ENCODE measurements at regions not wholly inside any gene's neighbourhood (a gene's known extent, or its start where the extent isn't known, plus 50 kb on each side); places are given as distances from the start of the nearest gene placed in this dataset.

DNA sequence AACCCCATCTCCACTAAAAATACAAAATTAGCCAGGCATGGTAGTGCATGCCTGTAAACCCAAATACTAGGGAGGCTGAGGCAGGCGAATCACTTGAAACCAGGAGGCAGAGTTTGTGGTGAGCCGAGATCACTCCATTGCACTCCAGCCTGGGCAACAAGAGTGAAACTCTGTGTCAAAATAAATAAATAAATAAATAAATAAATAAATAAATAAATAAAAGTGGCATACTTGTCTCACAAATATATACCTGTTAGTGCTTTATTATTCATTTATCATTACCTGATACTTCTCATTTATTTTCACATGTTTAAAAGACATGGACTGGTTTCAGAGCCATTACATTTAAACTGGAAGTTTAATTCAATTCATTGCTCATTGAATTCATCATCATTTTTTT, 491.4 kb upstream of the CDH7 start:
- Mint-ChIP-seq H3K4me1 (ENCODE audit: low read depth) (no peaks in the 10 kb centered on the region), H3K4me3 (no peak overlapping the region), H3K27ac (no peak overlapping the region), H3K36me3 (ENCODE audit: low read depth) (no peaks in the 10 kb centered on the region), H3K27me3 (ENCODE audit: insufficient read depth) (no peaks in the 10 kb centered on the region), H3K9me3 (peaks cover 27% of the 10 kb centered on the region)
- TF ChIP-seq, protein P1, sequence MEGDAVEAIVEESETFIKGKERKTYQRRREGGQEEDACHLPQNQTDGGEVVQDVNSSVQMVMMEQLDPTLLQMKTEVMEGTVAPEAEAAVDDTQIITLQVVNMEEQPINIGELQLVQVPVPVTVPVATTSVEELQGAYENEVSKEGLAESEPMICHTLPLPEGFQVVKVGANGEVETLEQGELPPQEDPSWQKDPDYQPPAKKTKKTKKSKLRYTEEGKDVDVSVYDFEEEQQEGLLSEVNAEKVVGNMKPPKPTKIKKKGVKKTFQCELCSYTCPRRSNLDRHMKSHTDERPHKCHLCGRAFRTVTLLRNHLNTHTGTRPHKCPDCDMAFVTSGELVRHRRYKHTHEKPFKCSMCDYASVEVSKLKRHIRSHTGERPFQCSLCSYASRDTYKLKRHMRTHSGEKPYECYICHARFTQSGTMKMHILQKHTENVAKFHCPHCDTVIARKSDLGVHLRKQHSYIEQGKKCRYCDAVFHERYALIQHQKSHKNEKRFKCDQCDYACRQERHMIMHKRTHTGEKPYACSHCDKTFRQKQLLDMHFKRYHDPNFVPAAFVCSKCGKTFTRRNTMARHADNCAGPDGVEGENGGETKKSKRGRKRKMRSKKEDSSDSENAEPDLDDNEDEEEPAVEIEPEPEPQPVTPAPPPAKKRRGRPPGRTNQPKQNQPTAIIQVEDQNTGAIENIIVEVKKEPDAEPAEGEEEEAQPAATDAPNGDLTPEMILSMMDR (IDR thresholded peaks at IDR 0.05): no peak
- DNase-seq: no peak

DNA sequence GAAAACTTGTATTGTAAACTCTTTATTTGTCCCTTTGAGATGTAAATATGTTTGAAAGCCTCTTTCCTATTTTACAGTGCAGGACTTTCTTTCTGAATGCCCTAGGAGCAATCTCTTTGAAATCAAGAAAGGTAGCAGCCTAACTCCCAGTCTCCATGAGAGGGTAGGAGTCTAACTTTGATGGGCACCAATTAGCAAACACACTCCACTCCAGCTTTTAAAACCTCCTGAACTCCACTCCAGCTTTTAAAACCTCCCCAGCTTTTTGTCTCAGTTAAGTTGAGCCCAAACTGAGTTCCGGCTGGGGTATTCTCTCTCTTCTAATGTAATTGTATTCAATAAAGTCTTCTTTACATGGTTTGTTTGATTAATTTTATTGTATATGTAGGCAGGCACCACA, 493.7 kb upstream of the CDH7 start:
- TF ChIP-seq, protein P1 (IDR thresholded peaks at IDR 0.05): no peak
- peaks cover 24% of the 10 kb centered on the region for H3K9me3 Mint-ChIP-seq
- DNase-seq: no peak
- H3K36me3 Mint-ChIP-seq (ENCODE audit: low read depth): no peaks in the 10 kb centered on the region
- H3K4me1 Mint-ChIP-seq (ENCODE audit: low read depth): no peaks in the 10 kb centered on the region
- no peak overlapping the region for H3K4me3 Mint-ChIP-seq
- no peaks in the 10 kb centered on the region for H3K27me3 Mint-ChIP-seq (ENCODE audit: insufficient read depth)
- no peak overlapping the region for H3K27ac Mint-ChIP-seq

DNA sequence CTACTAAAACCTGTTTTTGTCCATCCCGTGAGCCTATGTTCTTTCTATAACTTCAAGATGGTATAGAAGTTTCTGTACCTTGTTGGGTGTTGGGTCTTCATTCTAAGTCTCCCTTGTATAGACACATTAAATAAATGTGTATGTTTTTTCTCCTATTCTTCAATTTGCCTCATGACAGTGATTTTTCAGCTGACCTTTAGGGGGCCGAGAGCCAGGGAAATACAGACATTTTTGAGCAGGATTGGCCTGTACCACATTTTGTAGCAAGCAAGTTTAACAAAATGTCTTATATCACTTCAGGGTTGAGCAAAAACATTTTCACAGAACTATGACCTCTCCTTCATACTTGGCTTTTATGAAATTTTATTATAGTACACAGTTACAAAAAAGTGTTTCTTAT, 495.4 kb upstream of the CDH7 start:
- TF ChIP-seq, protein P1 (IDR thresholded peaks at IDR 0.05): no peak
- no peaks in the 10 kb centered on the region for H3K4me1 Mint-ChIP-seq (ENCODE audit: low read depth)
- peaks cover 27% of the 10 kb centered on the region for H3K9me3 Mint-ChIP-seq
- no peaks in the 10 kb centered on the region for H3K27me3 Mint-ChIP-seq (ENCODE audit: insufficient read depth)
- DNase-seq: no peak
- no peak overlapping the region for H3K27ac Mint-ChIP-seq
- no peaks in the 10 kb centered on the region for H3K36me3 Mint-ChIP-seq (ENCODE audit: low read depth)
- H3K4me3 Mint-ChIP-seq: no peak overlapping the region

DNA sequence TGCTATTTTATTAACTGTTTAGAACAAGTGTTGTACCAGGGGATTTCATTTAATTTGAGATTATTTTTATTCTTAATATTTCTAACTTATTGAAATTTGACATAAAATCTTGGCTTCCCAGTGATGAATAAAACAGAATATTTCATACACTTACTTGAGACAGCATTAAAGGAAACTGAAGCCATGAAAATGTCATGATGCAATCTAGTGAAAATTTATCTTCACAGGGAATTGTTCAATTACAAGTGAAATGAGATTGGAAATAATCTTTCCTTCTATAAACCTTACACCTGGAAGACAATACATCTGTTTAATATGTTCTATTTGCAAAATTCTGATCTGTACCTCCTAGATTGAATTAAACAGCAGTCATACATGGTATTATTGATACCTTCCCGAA, 511.0 kb upstream of the CDH7 start:
- TF ChIP-seq, protein P1 (IDR thresholded peaks at IDR 0.05): no peak
- no peak for DNase-seq
- H3K36me3 Mint-ChIP-seq (ENCODE audit: low read depth): no peaks in the 10 kb centered on the region
- H3K27me3 Mint-ChIP-seq (ENCODE audit: insufficient read depth): no peaks in the 10 kb centered on the region
- H3K27ac Mint-ChIP-seq: no peak overlapping the region
- no peak overlapping the region for H3K4me3 Mint-ChIP-seq
- peaks cover 33% of the 10 kb centered on the region for H3K9me3 Mint-ChIP-seq
- H3K4me1 Mint-ChIP-seq (ENCODE audit: low read depth): no peaks in the 10 kb centered on the region

DNA sequence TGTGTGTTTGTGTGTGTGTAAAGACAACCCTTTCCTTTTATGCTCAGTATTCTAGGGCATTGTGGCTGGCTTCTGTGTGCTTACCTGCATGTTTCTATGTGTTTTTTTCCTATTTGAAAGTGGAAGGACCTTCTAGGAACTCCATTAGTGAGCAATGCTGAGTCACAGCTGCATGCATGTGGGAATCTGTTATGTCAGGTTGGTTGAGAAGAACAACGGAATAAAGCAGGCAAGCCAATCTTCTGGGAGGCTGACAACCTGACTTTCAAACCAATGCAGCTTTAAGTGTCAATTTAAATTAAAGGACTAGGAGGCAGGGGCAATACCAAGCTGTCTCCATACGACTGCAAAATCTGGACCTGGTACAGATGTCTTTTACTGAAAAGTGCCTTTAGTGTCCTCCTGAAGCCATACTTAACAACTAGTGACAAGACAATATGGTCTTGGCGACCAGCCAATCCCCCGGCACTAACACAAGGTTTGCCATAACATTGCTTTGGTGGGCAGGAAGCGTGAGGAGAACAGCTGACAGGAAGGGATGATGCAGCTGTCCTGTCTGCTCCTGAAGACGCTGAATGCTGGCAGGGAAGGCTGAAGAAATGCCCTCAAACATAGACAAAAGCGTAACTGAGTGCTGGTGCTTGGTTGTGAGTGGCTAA, 514.7 kb upstream of the CDH7 start:
- TF ChIP-seq, protein P1 (IDR thresholded peaks at IDR 0.05): no peak
- Mint-ChIP-seq H3K4me1 (ENCODE audit: low read depth) (no peaks in the 10 kb centered on the region), H3K36me3 (ENCODE audit: low read depth) (no peaks in the 10 kb centered on the region), H3K4me3 (no peak overlapping the region), H3K27me3 (ENCODE audit: insufficient read depth) (no peaks in the 10 kb centered on the region; the same call in 1 of the 2 replicates), H3K9me3 (peaks cover 38% of the 10 kb centered on the region), H3K27ac (no peak overlapping the region)
- no peak for DNase-seq
